Heart right ventricle (tissue), 16 donors: ENCODE measurements at regions not wholly inside any gene's neighbourhood (a gene's known extent, or its start where the extent isn't known, plus 50 kb on each side); places are given as distances from the start of the nearest gene placed in this dataset.
"Not testable (repeated sequence)": the region's sequence is repeated elsewhere in the genome, so short reads cannot be mapped to it uniquely, and the experiment has no call there.

Experiments
- ATAC-seq, 8 donors: fragments of 200-7000 bp; cut with Tn5 transposase; one replicate each; pipeline ENCODE4 v1.9.1; 2020; ENCODE audit warnings: mild to moderate bottlenecking in 8 of 8, moderate library complexity in 8 of 8, moderate number of reproducible peaks in 1 of 8
- DNase-seq, 2 donors: peaks; one replicate each; pipeline ENCODE4 v3.0.0-alpha.2; 2020
- H3K27ac ChIP-seq, 10 donors: fragments of 200-600 bp; sonication (generic) in 2 of 10; one replicate each; pipeline versions ENCODE4 v1.5.0 to v1.8.0; 2020 to 2022; ENCODE audit warnings: mild to moderate bottlenecking in 3 of 10
- H3K27me3 ChIP-seq, 7 donors: fragments of 200-600 bp; one replicate each; pipeline ENCODE4 v1.8.0; 2021 to 2022; ENCODE audit warnings: mild to moderate bottlenecking in 2 of 7
- H3K36me3 ChIP-seq, 9 donors: fragments of 200-600 bp; sonication (generic) in 1 of 9; one replicate each; pipeline versions ENCODE4 v1.5.0 to v1.8.0; 2020 to 2022; ENCODE audit warnings: mild to moderate bottlenecking in 2 of 9
- H3K4me1 ChIP-seq, 9 donors: fragments of 200-600 bp; sonication (generic) in 1 of 9; one replicate each; pipeline versions ENCODE4 v1.5.0 to v1.8.0; 2020 to 2022; ENCODE audit warnings: mild to moderate bottlenecking in 4 of 9
- H3K4me3 ChIP-seq, 10 donors: fragments of 200-600 bp; sonication (generic) in 2 of 10; one replicate each; pipeline versions ENCODE4 v1.5.0 to v1.8.0; 2020 to 2022; ENCODE audit warnings: mild to moderate bottlenecking in 7 of 10, moderate library complexity in 2 of 10
- H3K9me3 ChIP-seq, 11 donors: fragments of 200-600 bp in 10 of 11; sonication (generic) in 2 of 11; one replicate each; pipeline versions ENCODE4 v1.5.0 to v1.8.0; 2013 to 2022; ENCODE audit warnings: mild to moderate bottlenecking in 2 of 11, control low read depth in 1 of 11, moderate library complexity in 1 of 11
- CTCF ChIP-seq, 9 donors: fragments of 200-600 bp; sonication (generic) in 2 of 9; IDR thresholded peaks; one replicate each; pipeline versions ENCODE4 v1.5.0 to v1.8.0; 2021 to 2022; ENCODE audit warnings: antibody characterized with exemption in 9 of 9, mild to moderate bottlenecking in 5 of 9, moderate library complexity in 1 of 9
- WGBS, 2 donors: extraction: QIAGEN DNeasy Blood & Tissue Kit; methylation state at CpG; one replicate each; pipeline ENCODE4 v1.1.7; 2013; ENCODE audit warnings: inconsistent platforms in 1 of 2; 5-methylcytosine and 5-hydroxymethylcytosine counted together
- intact Hi-C, 10 donors: fragments of 100-400 bp; cut with DNase I; formaldehyde crosslinking; loops; one replicate each; pipeline versions ENCODE4 v1.11.1 to v1.14.2; 2022
- donor health status: Arrhythmogenic right ventricular cardiomyopathy.
- donor health status: ischemic (EF 13 %, LVEDD 7.1; RV severe dilation, severe dysfunction).
- donor health status: healthy with polysubstance abuse.
- donor health status: DM: no; HTN: yes; CAD: no.
- donor health status: DM: no; HTN: no; CAD: no.
- donor health status: ischemic (EF 25% LVEDD 6.9; RV normal size, moderate dysfunction).
- donor health status: ischemic (EF 25% LVEDD 5.7; RV mildly dilated, moderate dysfunction).
- donor health status: healthy.
- donor health status: DM: yes; HTN: yes; CAD: no.
- donor health status: Ischemic cardiomyopathy.
- donor health status: ischemic (EF 35%, LVEDD 5.7; RV mildly dilated, moderate dysfunction).
- donor health status: nonischemic (EF 11% LVEDD 7.7; RV severe dilation, severe dysfunction).
- donor health status: DM: yes; HTN: yes; CAD: no.
- donor health status: PGD.
- donor health status: ischemic (EF 29% LVEDD 5.4; RV normal size, mild dysfunction).
- donor health status: nonischemic (EF 23%, LVEDD 6.1; RV moderate dilation, normal function).

- ATAC-seq (no peak), DNase-seq (no peak)
- Histone ChIP-seq H3K27me3 (no peaks in the 10 kb centered on the region), H3K9me3 (no peaks in the 10 kb centered on the region), H3K27ac (no peak overlapping the region), H3K36me3 (no peaks in the 10 kb centered on the region), H3K4me1 (peaks cover 0 to 12% (median 0%) of the 10 kb centered on the region in 9 donors), H3K4me3 (no peak overlapping the region)
- no peak for TF ChIP-seq CTCF (IDR thresholded peaks at IDR 0.05)
- intact Hi-C loops: loop anchor here in 1 of 10 donors (10.0 kb wide), 1 partner anchor 71 kb away; no protein-coding TSS in a partner anchor
- 92 to 93% methylated on average over 5 of the region's 5 CpGs for WGBS, 2 donors
Observed at GRCh38 chr15:67936258-67936657, 96.4 kb upstream of the RNU6-1 start.

DNA sequence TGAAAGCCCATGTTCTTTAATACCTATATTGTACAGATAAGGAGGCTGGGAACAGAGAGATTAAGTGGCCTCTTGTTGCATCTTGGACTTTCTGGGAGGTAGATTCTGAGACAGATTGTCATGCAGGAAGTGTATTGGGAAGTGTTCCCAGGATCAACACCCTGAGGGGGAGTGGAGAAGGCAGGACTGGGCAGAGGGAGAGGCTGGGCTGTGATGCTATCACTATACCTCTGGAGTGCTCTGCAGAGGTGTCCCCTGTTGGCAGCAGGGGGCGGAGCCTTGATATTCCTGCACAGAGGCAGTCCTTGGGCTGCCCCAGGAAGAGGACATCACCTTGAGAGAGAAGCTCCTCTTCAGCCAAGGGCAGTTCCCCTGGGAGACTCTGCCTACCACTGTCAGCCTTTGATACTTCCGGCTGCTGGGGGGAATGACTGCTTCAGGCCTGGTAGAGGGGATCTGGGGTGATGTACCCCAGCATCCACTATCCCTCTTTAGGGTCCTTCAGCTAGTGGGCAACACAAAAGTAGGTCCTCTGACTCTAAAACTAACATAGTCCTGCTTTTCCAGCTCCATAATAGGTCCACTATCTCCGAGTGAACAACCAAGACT is 97.4 kb upstream of the RNU6-1 start:
- ATAC-seq (peak in 1 of 8 donors; percentile 26), DNase-seq (no peak)
- Histone ChIP-seq H3K4me1 (peaks cover 0 to 19% (median 0%) of the 10 kb centered on the region in 9 donors), H3K27ac (no peak overlapping the region), H3K27me3 (no peaks in the 10 kb centered on the region), H3K36me3 (no peaks in the 10 kb centered on the region), H3K4me3 (no peak overlapping the region), H3K9me3 (no peaks in the 10 kb centered on the region)
- WGBS, 2 donors: 88 to 95% methylated on average over 3 of the region's 3 CpGs
- TF ChIP-seq CTCF (IDR thresholded peaks at IDR 0.05): no peak
- intact Hi-C loops: loop anchor here in 1 of 10 donors (10.0 kb wide), 1 partner anchor 72 kb away; no protein-coding TSS in a partner anchor

- WGBS, 2 donors: 95 to 99% methylated on average over 5 of the region's 5 CpGs
- H3K9me3 ChIP-seq, H3K4me3 ChIP-seq, H3K36me3 ChIP-seq, DNase-seq, ATAC-seq, H3K27me3 ChIP-seq, H3K27ac ChIP-seq: not testable (repeated sequence)
- H3K4me1 ChIP-seq: peaks cover 0 to 29% (median 3%) of the 10 kb centered on the region in 9 donors
- intact Hi-C loops: loop anchor here in 1 of 10 donors (10.0 kb wide), 1 partner anchor 74 kb away; no protein-coding TSS in a partner anchor
Observed at GRCh38 chr15:67939179-67939578, 99.3 kb upstream of the RNU6-1 start.

GRCh38 chr15:67939588-67940323 is 99.9 kb upstream of the RNU6-1 start:
- not testable (repeated sequence) for H3K9me3 ChIP-seq, DNase-seq, H3K4me3 ChIP-seq, H3K36me3 ChIP-seq, ATAC-seq, H3K27me3 ChIP-seq, H3K27ac ChIP-seq
- WGBS, 2 donors: 74 to 75% methylated on average over 4 of the region's 5 CpGs
- peaks cover 0 to 32% (median 7%) of the 10 kb centered on the region in 9 donors for H3K4me1 ChIP-seq
- intact Hi-C loops: loop anchor here in 1 of 10 donors (10.0 kb wide), 1 partner anchor 75 kb away; no protein-coding TSS in a partner anchor

DNA sequence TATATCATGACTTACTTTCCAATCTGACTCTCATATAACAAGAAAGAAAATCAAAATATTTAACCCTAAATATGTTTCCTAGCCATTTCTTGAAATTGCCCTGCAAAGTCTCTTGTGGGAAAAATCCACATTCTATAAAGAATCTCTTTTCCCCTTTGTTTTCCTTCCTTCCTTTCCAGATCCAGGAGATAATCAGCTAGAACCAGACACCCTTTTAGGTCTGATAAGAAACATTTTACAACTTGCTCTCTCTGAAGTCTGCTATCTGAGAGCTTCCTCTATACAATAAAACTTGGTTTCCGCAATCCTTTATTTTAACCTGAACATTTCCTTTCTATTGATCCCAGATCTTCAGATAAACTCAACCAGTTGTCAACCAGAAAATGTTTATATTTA is 100.5 kb upstream of the RNU6-1 start:
- intact Hi-C loops: no loop called here
- no peak for TF ChIP-seq CTCF (IDR thresholded peaks at IDR 0.05)
- 100% methylated on average over 1 of the region's 1 CpG for WGBS, 2 donors
- peaks cover 0 to 33% (median 7%) of the 10 kb centered on the region in 9 donors for H3K4me1 ChIP-seq
- H3K27me3 ChIP-seq: no peaks in the 10 kb centered on the region
- no peak overlapping the region for H3K4me3 ChIP-seq
- no peak overlapping the region for H3K27ac ChIP-seq
- no peaks in the 10 kb centered on the region for H3K9me3 ChIP-seq
- DNase-seq (no peak), ATAC-seq (no peak)
- H3K36me3 ChIP-seq: no peaks in the 10 kb centered on the region
